ENCODE measurements at regions not wholly inside any gene's neighbourhood (a gene's known extent, or its start where the extent isn't known, plus 50 kb on each side); places are given as distances from the start of the nearest gene placed in this dataset.

DNA sequence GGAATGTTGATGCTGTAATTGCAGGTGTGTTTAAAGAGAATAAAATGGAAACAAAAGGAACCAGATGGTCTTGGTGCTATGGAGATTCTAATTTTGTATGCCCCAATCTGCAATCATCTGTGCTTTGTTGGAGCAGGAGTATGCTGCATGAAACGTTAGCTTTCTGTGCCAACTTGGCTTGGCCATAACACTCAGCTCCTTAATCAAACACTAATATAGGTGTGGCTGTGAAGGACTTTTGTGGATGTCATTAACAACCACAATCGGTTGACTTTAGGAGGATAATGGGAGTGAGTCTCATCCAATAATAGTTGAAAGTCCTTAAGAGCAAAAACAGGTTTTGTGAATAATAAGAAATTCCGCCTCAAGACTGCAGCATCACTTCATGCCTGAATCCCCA is 399.2 kb downstream of the NLGN4X start:
- ChIA-PET CTCF (no interaction called here), POLR2A (no interaction called here)
- Mint-ChIP-seq H3K4me1 (ENCODE audit: low read depth) (no peaks in the 10 kb centered on the region), H3K9me3 (no peaks in the 10 kb centered on the region), H3K36me3 (ENCODE audit: low read depth) (no peaks in the 10 kb centered on the region), H3K27ac (no peak overlapping the region), H3K4me3 (no peak overlapping the region), H3K27me3 (no peaks in the 10 kb centered on the region)
- intact Hi-C loops (cut with micrococcal nuclease) = no loop called here
- TF ChIP-seq, protein P1, sequence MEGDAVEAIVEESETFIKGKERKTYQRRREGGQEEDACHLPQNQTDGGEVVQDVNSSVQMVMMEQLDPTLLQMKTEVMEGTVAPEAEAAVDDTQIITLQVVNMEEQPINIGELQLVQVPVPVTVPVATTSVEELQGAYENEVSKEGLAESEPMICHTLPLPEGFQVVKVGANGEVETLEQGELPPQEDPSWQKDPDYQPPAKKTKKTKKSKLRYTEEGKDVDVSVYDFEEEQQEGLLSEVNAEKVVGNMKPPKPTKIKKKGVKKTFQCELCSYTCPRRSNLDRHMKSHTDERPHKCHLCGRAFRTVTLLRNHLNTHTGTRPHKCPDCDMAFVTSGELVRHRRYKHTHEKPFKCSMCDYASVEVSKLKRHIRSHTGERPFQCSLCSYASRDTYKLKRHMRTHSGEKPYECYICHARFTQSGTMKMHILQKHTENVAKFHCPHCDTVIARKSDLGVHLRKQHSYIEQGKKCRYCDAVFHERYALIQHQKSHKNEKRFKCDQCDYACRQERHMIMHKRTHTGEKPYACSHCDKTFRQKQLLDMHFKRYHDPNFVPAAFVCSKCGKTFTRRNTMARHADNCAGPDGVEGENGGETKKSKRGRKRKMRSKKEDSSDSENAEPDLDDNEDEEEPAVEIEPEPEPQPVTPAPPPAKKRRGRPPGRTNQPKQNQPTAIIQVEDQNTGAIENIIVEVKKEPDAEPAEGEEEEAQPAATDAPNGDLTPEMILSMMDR (IDR thresholded peaks at IDR 0.05) = no peak
- no peak for ATAC-seq
- DNase-seq = no peak

DNA sequence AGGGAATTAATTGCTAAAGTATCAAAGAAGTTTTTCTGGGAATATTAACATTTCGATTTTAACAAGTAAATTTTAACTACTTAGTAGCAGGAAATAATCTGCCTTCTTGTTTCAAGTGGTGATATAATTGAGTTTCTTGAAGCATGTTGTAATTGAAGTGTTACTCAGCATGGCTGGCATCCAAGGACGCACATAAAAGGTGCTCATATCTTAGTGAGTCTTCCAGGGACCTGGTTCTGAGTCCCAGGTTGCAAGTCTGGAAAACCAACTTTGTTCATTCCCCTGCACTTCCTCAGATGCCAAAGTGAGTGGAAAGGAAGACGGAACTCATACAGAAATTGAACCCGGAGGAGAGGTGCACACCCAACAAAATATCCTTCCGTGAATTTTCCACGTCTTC is 399.6 kb downstream of the NLGN4X start:
- ATAC-seq (no peak), DNase-seq (no peak)
- POLR2A ChIA-PET = no interaction called here
- Mint-ChIP-seq H3K27ac (no peak overlapping the region), H3K27me3 (no peaks in the 10 kb centered on the region), H3K4me1 (ENCODE audit: low read depth) (no peaks in the 10 kb centered on the region), H3K9me3 (no peaks in the 10 kb centered on the region), H3K4me3 (no peak overlapping the region), H3K36me3 (ENCODE audit: low read depth) (no peaks in the 10 kb centered on the region)
- TF ChIP-seq, protein P1 (IDR thresholded peaks at IDR 0.05) = no peak
- CTCF ChIA-PET = no interaction called here
- intact Hi-C loops (cut with micrococcal nuclease) = no loop called here

DNA sequence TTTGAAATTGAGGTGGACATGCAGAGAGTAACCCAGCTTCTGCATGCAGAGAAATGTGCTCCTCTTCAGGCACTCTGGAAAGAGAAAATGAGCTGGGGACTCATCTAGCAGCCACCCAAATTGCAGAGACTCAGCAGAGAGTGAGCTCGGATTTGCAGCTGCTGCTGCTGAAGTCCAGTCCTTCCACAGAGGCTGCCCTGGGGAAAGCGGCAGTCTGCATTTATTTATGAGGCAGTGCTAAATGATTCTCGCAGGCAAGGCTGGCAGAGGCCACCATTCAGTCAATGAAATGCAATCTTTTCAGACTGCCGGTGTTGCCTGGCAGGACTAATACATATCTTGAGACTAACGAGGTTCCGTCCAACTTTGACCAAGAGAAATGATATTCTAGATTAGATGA is 404.8 kb downstream of the NLGN4X start:
- ATAC-seq (no peak), DNase-seq (no peak)
- H3K27me3 Mint-ChIP-seq = no peaks in the 10 kb centered on the region
- no peaks in the 10 kb centered on the region for H3K9me3 Mint-ChIP-seq
- no peaks in the 10 kb centered on the region for H3K36me3 Mint-ChIP-seq (ENCODE audit: low read depth)
- POLR2A ChIA-PET = no interaction called here
- H3K4me3 Mint-ChIP-seq = no peak overlapping the region
- intact Hi-C loops (cut with micrococcal nuclease) = no loop called here
- H3K4me1 Mint-ChIP-seq (ENCODE audit: low read depth) = no peaks in the 10 kb centered on the region
- CTCF ChIA-PET = no interaction called here
- H3K27ac Mint-ChIP-seq = no peak overlapping the region
- TF ChIP-seq, protein P1 (IDR thresholded peaks at IDR 0.05) = no peak

DNA sequence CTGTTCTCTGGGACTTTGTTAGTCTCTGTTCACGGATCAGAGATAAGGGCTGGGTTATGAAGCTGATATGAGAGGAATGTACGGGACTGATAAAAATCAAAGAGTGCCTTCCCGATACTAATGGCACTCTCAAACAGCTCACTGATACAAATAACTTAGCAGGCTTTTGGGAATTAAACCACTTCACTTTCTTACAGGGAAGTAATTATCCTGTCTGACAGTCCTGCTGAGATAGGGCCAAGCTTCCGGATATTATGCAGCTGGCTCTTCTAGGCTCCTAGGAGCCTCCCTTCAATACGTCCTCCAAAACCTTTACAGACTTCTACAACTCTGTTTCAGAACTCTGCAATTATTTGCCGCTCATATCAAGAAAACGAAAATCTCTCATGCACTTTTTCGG is 418.0 kb downstream of the NLGN4X start:
- Mint-ChIP-seq H3K4me3 (no peak overlapping the region), H3K4me1 (ENCODE audit: low read depth) (no peaks in the 10 kb centered on the region), H3K27ac (no peak overlapping the region), H3K9me3 (no peaks in the 10 kb centered on the region), H3K36me3 (ENCODE audit: low read depth) (no peaks in the 10 kb centered on the region), H3K27me3 (no peaks in the 10 kb centered on the region)
- POLR2A ChIA-PET = no interaction called here
- TF ChIP-seq, protein P1 (IDR thresholded peaks at IDR 0.05) = no peak
- no peak for ATAC-seq
- no peak for DNase-seq
- CTCF ChIA-PET = no interaction called here
- intact Hi-C loops (cut with micrococcal nuclease) = no loop called here

DNA sequence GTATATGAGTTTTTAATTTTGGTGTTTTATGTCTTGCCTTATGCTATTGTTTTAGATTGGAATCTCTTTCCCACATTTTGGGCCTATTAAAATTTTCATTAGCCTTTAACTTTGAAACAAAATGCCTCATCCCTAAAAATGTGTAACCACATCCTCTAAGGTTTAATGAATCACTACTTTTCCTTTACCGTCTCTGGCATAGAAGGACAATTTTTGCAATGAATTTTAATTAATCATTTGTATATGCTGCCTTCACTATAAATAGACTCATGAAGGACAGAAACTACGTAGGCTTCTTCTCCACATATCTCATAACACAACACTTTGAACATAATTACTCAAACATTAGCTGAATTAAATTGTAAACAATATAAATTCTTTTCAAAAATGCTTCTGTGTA is 421.5 kb downstream of the NLGN4X start:
- Mint-ChIP-seq H3K36me3 (ENCODE audit: low read depth) (no peaks in the 10 kb centered on the region), H3K4me1 (ENCODE audit: low read depth) (no peaks in the 10 kb centered on the region), H3K9me3 (no peaks in the 10 kb centered on the region), H3K27me3 (no peaks in the 10 kb centered on the region), H3K27ac (no peak overlapping the region), H3K4me3 (no peak overlapping the region)
- intact Hi-C loops (cut with micrococcal nuclease) = no loop called here
- ATAC-seq = no peak
- DNase-seq = no peak
- TF ChIP-seq, protein P1 (IDR thresholded peaks at IDR 0.05) = no peak
- POLR2A ChIA-PET = no interaction called here
- CTCF ChIA-PET = no interaction called here
